Esophagus mucosa (tissue), 1 donor: ENCODE measurements at regions not wholly inside any gene's neighbourhood (a gene's known extent, or its start where the extent isn't known, plus 50 kb on each side); places are given as distances from the start of the nearest gene placed in this dataset.

Source experiments
- ATAC-seq: fragments of 200-7000 bp; cut with Tn5 transposase; one replicate; pipeline ENCODE4 v1.9.1; 2020
- donor health status: DM: yes; HTN: yes; CAD: no.

GRCh38 chr2:176544991-176545956 lies 276.0 kb downstream of the MTX2 start:
- ATAC-seq: no peak

- ATAC-seq: no peak
Observed at GRCh38 chr2:176546550-176546949, 277.3 kb downstream of the MTX2 start.

- ATAC-seq: no peak
Observed at GRCh38 chr2:176552501-176553135, 283.4 kb downstream of the MTX2 start.

- peak; percentile 81 for ATAC-seq
Observed at GRCh38 chr2:176553685-176554100, 284.5 kb downstream of the MTX2 start.

- ATAC-seq: peak; percentile 69
Observed at GRCh38 chr2:176554101-176555048, 285.1 kb downstream of the MTX2 start.

GRCh38 chr2:176555112-176555511 lies 285.9 kb downstream of the MTX2 start:
- ATAC-seq: no peak

GRCh38 chr2:176555781-176556180 lies 286.5 kb downstream of the MTX2 start:
- ATAC-seq: no peak

GRCh38 chr2:176556373-176556772 lies 287.1 kb downstream of the MTX2 start:
- ATAC-seq: no peak

GRCh38 chr2:176557821-176558220 lies 288.6 kb downstream of the MTX2 start:
- ATAC-seq: no peak

- ATAC-seq: no peak
Observed at GRCh38 chr2:176558574-176559140, 289.4 kb downstream of the MTX2 start.

GRCh38 chr2:176560296-176560695 lies 291.1 kb downstream of the MTX2 start:
- ATAC-seq: no peak

GRCh38 chr2:176561706-176562105 lies 292.5 kb downstream of the MTX2 start:
- ATAC-seq: no peak

GRCh38 chr2:176562359-176563078 lies 293.3 kb downstream of the MTX2 start:
- ATAC-seq: no peak

- peak; percentile 47 for ATAC-seq
Observed at GRCh38 chr2:176565641-176566323, 296.5 kb downstream of the MTX2 start.

GRCh38 chr2:176566496-176566895 lies 297.3 kb downstream of the MTX2 start:
- ATAC-seq: no peak

GRCh38 chr2:176566961-176567360 lies 297.7 kb downstream of the MTX2 start:
- ATAC-seq: no peak

- ATAC-seq: no peak
Observed at GRCh38 chr2:176567361-176567760, 298.1 kb downstream of the MTX2 start.

- ATAC-seq: no peak
Observed at GRCh38 chr2:176569574-176569973, 300.3 kb downstream of the MTX2 start.

GRCh38 chr2:176573612-176574483 lies 304.6 kb downstream of the MTX2 start:
- no peak for ATAC-seq
